GM12878 (cell line): ENCODE measurements at regions not wholly inside any gene's neighbourhood (a gene's known extent, or its start where the extent isn't known, plus 50 kb on each side); places are given as distances from the start of the nearest gene placed in this dataset.

ENCODE experiments used
- ATAC-seq: fragments of 200-7000 bp; cut with Tn5 transposase; 3 replicates; pipeline ENCODE4 v1.9.1; 2020; ENCODE audit warnings: mild to moderate bottlenecking, moderate library complexity
- BruUV-seq: library from RNA; stranded (reverse); fragments of 400-500 nt; replicated peaks from 2 replicates; lab custom pipeline; 2021; lab: Mats Ljungman, UMichigan
- CTCF ChIA-PET: fragments of 300-600 bp; sonication (Branson Sonifier 250); formaldehyde crosslinking; extraction: SDS; loops from one replicate; lab custom pipeline; 2021; ENCODE audit warnings: inconsistent platforms; lab: Yijun Ruan, JAX
- POLR2A ChIA-PET: fragments of 350-600 bp; formaldehyde crosslinking; extraction: SDS; loops from one replicate; lab custom pipeline; 2021; ENCODE audit warnings: inconsistent platforms; lab: Charles Lee
- RAD21 ChIA-PET: fragments of 300-600 bp; sonication (Branson Sonifier 250); formaldehyde crosslinking; loops from one replicate; lab custom pipeline; 2023; ENCODE audit warnings: antibody characterized with exemption; ENCODE audit not compliant: unreplicated experiment; lab: Charles Lee
- SMC1A ChIA-PET: fragments of 300-600 bp; sonication (Branson Sonifier 250); formaldehyde crosslinking; loops from one replicate; lab custom pipeline; 2023; ENCODE audit not compliant: unreplicated experiment, uncharacterized antibody; lab: Charles Lee
- DNase-seq: peaks from one replicate; pipeline ENCODE4 v3.0.0-alpha.2; 2011; ENCODE audit warnings: low read depth, low spot score
- FAIRE-seq: peaks from 3 replicates; lab custom pipeline; 2011; peaks lifted over from hg19 to GRCh38; lab: Jason Lieb, UNC
- H2AFZ ChIP-seq: 2 replicates; pipeline ENCODE4 v1.6.0; 2011; ENCODE audit warnings: low read depth, low read length, control low read depth; ENCODE audit not compliant: control insufficient read depth
- H3K27ac ChIP-seq: 2 replicates; pipeline ENCODE4 v1.5.1; 2011; ENCODE audit warnings: control low read depth; ENCODE audit not compliant: control insufficient read depth, insufficient read depth
- H3K27me3 ChIP-seq, 2 experiments: replicated peaks in 1 of 2; 2 replicates each; pipeline versions ENCODE4 v1.6.0 to v1.6.1; 2011; ENCODE audit warnings: low read length in 1 of 2; ENCODE audit not compliant: control insufficient read depth in 2 of 2, insufficient read depth in 2 of 2
- H3K36me3 ChIP-seq, 2 experiments: 2 replicates each; pipeline ENCODE4 v1.5.1; 2011; ENCODE audit warnings: low read length in 1 of 2; ENCODE audit not compliant: control insufficient read depth in 2 of 2, insufficient read depth in 2 of 2
- H3K4me1 ChIP-seq: 2 replicates; pipeline ENCODE4 v1.6.1; 2011; ENCODE audit warnings: mild to moderate bottlenecking, low read length, moderate library complexity, mixed read lengths; ENCODE audit not compliant: control insufficient read depth, insufficient read depth
- H3K4me2 ChIP-seq: 2 replicates; pipeline ENCODE4 v1.6.0; 2011; ENCODE audit warnings: control low read depth; ENCODE audit not compliant: control insufficient read depth, insufficient read depth
- H3K4me3 ChIP-seq: fragments of 200-600 bp; sonication (generic); 2 replicates; pipeline ENCODE4 v1.5.1; 2016
- H3K79me2 ChIP-seq: 2 replicates; pipeline ENCODE4 v1.6.0; 2011; ENCODE audit warnings: low read length; ENCODE audit not compliant: control insufficient read depth, insufficient read depth
- H3K9ac ChIP-seq: 2 replicates; pipeline ENCODE4 v1.8.0; 2011; ENCODE audit warnings: low read length, control low read depth, mixed read lengths; ENCODE audit not compliant: control insufficient read depth, insufficient read depth
- H3K9me3 ChIP-seq: replicated peaks from 3 replicates; pipeline ENCODE4 v1.5.1; 2011; ENCODE audit warnings: mild to moderate bottlenecking, low read length; ENCODE audit not compliant: control insufficient read depth, insufficient read depth
- H4K20me1 ChIP-seq: 2 replicates; pipeline ENCODE4 v1.6.0; 2011; ENCODE audit not compliant: control insufficient read depth, insufficient read depth
- BHLHE40 ChIP-seq, 2 experiments: fragments of 450-650 bp in 1 of 2; IDR thresholded peaks; 2 replicates each; pipeline ENCODE4 v1.6.1; 2011 to 2017; ENCODE audit warnings: low read depth in 2 of 2, borderline replicate concordance in 1 of 2, improper control_type of control experiment in 1 of 2, low read length in 1 of 2, mild to moderate bottlenecking in 1 of 2
- BMI1 ChIP-seq: fragments of 450-650 bp; IDR thresholded peaks from 2 replicates; pipeline ENCODE4 v1.6.1; 2016; ENCODE audit warnings: mild to moderate bottlenecking, moderate library complexity, borderline replicate concordance
- BRCA1 ChIP-seq: IDR thresholded peaks from 2 replicates; pipeline ENCODE4 v1.6.1; 2011; ENCODE audit warnings: low read depth, low read length, improper control_type of control experiment
- CREM ChIP-seq: IDR thresholded peaks from 2 replicates; pipeline ENCODE4 v1.6.1; 2014; ENCODE audit warnings: antibody characterized with exemption, low read depth
- HDGF ChIP-seq: fragments of 450-650 bp; IDR thresholded peaks from 2 replicates; pipeline ENCODE4 v1.6.1; 2016; ENCODE audit warnings: antibody characterized with exemption
- JUND ChIP-seq: IDR thresholded peaks from 2 replicates; pipeline ENCODE4 v1.6.1; 2012; ENCODE audit warnings: low read depth, mild to moderate bottlenecking, low read length, improper control_type of control experiment, moderate library complexity
- NFIC ChIP-seq: IDR thresholded peaks from 2 replicates; pipeline ENCODE4 v1.6.1; 2012; ENCODE audit warnings: low read depth, mild to moderate bottlenecking, inconsistent platforms, low read length, moderate library complexity
- NR2C2 ChIP-seq: IDR thresholded peaks from 2 replicates; pipeline ENCODE4 v1.6.1; 2011; ENCODE audit warnings: borderline replicate concordance, low read depth; ENCODE audit not compliant: control insufficient read depth, insufficient read length
- NRF1 ChIP-seq: conservative IDR thresholded peaks from 2 replicates; pipeline ENCODE4 v1.6.1; 2011; ENCODE audit warnings: mild to moderate bottlenecking, low read depth, low read length, improper control_type of control experiment
- PBX3 ChIP-seq: IDR thresholded peaks from 2 replicates; pipeline ENCODE4 v1.6.1; 2011; ENCODE audit warnings: mild to moderate bottlenecking, low read depth, low read length, moderate library complexity; ENCODE audit not compliant: insufficient replicate concordance
- PKNOX1 ChIP-seq: fragments of 450-650 bp; IDR thresholded peaks from 2 replicates; pipeline ENCODE4 v1.6.1; 2016; ENCODE audit warnings: mild to moderate bottlenecking
- POLR2AphosphoS2 ChIP-seq: IDR thresholded peaks from 2 replicates; pipeline ENCODE4 v1.6.1; 2011; ENCODE audit warnings: low read depth, mild to moderate bottlenecking, low read length, improper control_type of control experiment, moderate library complexity
- SMARCA5 ChIP-seq: fragments of 450-650 bp; IDR thresholded peaks from 2 replicates; pipeline ENCODE4 v1.6.1; 2017; ENCODE audit warnings: mild to moderate bottlenecking
- SMC3 ChIP-seq: IDR thresholded peaks from 2 replicates; pipeline ENCODE4 v1.6.1; 2011; ENCODE audit warnings: low read length, improper control_type of control experiment, borderline replicate concordance
- ZBTB33 ChIP-seq: fragments of 450-650 bp; IDR thresholded peaks from 2 replicates; pipeline ENCODE4 v1.6.1; 2017; ENCODE audit warnings: mild to moderate bottlenecking
- ZNF274 ChIP-seq: IDR thresholded peaks from one replicate; pipeline ENCODE4 v1.8.0; 2011; ENCODE audit not compliant: insufficient read length, insufficient read depth
- ZNF384 ChIP-seq: IDR thresholded peaks from 2 replicates; pipeline ENCODE4 v1.6.1; 2012; ENCODE audit warnings: low read depth, mild to moderate bottlenecking, low read length, improper control_type of control experiment, borderline replicate concordance
- ZNF622 ChIP-seq: fragments of 450-650 bp; IDR thresholded peaks from 2 replicates; pipeline ENCODE4 v1.6.1; 2017; ENCODE audit warnings: mild to moderate bottlenecking, inconsistent platforms
- WGBS: methylation state at CpG from one replicate; pipeline ENCODE4 v1.1.6; 2016; ENCODE audit warnings: low lambda C conversion rate; ENCODE audit not compliant: insufficient replicate concordance, insufficient coverage; ENCODE audit errors: missing lambda C conversion rate; 5-methylcytosine and 5-hydroxymethylcytosine counted together
- in situ Hi-C: fragments of 300-500 bp; cut with MboI; formaldehyde crosslinking; loops from 9 replicates; pipeline ENCODE4 v1.14.3; 2018; ENCODE audit warnings: mixed read lengths
- intact Hi-C: fragments of 100-400 bp; cut with micrococcal nuclease; formaldehyde crosslinking; loops from one replicate; pipeline ENCODE4 v1.14.2; 2022; ENCODE audit not compliant: unreplicated experiment

GRCh38 chr5:28216939-28217360 lies 1178.6 kb upstream of the CDH9 start:
- no peak overlapping the region for H3K27ac ChIP-seq
- no peak overlapping the region for H3K4me3 ChIP-seq
- no TSS peak for BruUV-seq
- WGBS: 24% methylated on average over 2 of the region's 2 CpGs
- POLR2A ChIA-PET: no interaction called here
- no peaks in the 10 kb centered on the region for H3K36me3 ChIP-seq
- no peaks in the 10 kb centered on the region for H3K4me1 ChIP-seq
- RAD21 ChIA-PET: interaction anchor here (1.0 kb wide), 1 partner anchor 27 kb away, joined by 3 read pairs; no protein-coding TSS in a partner anchor
- H2AFZ ChIP-seq: peak overlapping the region; percentile 65
- no peak overlapping the region for H3K9ac ChIP-seq
- in situ Hi-C loops: no loop called here
- no peak for FAIRE-seq
- H3K27me3 ChIP-seq: no peaks in the 10 kb centered on the region
- intact Hi-C loops: no loop called here
- SMC1A ChIA-PET: interaction anchor here (0.6 to 2.0 kb wide), 8 partner anchors 9 to 65 kb away, joined by 3 to 6 read pairs (median 4); no protein-coding TSS in a partner anchor
- ATAC-seq: peak; percentile 91
- peak overlapping the region; percentile 30 for H3K4me2 ChIP-seq
- H3K79me2 ChIP-seq: no peaks in the 10 kb centered on the region
- H4K20me1 ChIP-seq: no peaks in the 10 kb centered on the region
- CTCF ChIA-PET: interaction anchor here (0.5 kb wide), 1 partner anchor 548 kb away, joined by 3 read pairs; no protein-coding TSS in a partner anchor
- no peaks in the 10 kb centered on the region; the same call in 1 of the 3 replicates for H3K9me3 ChIP-seq
- DNase-seq: no peak
- TF ChIP-seq BMI1 (no peak), NFIC (no peak), ZNF622 (no peak), ZNF384 (no peak), NR2C2 (no peak), PBX3 (peak; percentile 16), BRCA1 (no peak), NRF1 (no peak), SMC3 (no peak), SMARCA5 (no peak), JUND (no peak), BHLHE40 (IDR thresholded peaks at IDR 0.05; ENCODE audit: borderline replicate concordance in 1 of 2, low read depth in 2 of 2, low read length in 1 of 2) (peak in 1 of 2 experiments; percentile 29; a peak in 1 of 4 replicates), ZNF274 (no peak), PKNOX1 (peak; percentile 76), HDGF (no peak), CREM (no peak), POLR2AphosphoS2 (no peak), ZBTB33 (no peak)
